ENCODE measurements at regions not wholly inside any gene's neighbourhood (a gene's known extent, or its start where the extent isn't known, plus 50 kb on each side); places are given as distances from the start of the nearest gene placed in this dataset.

DNA sequence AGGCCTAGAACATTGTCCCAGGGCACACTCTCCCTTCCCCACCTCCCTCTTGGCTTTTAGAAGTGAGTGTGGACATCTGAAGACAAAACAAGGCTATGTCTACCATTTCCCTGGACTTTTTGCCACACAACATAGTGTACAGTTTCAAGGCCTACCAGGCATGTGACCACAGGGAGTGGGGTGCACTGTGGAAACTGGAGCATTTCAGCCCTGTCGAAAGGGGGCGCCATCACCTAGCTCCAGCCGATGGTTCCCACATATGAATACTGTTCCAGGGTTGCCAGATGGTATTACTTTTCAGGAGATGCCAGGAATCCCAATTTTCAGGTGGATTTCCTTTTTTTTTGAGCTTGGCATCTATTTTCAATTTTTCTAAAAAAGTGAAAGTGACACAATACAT lies 140.7 kb downstream of the KATNIP start:
- no peak overlapping the region for H4K8ac ChIP-seq (ENCODE audit: low read depth in 2 of 2, low read length in 2 of 2)
- no peak overlapping the region for H3K56ac ChIP-seq (ENCODE audit: extremely low read depth, insufficient read depth, low read length)
- H3K27me3 ChIP-seq (ENCODE audit: control insufficient read depth, insufficient read depth, low read length): no peaks in the 10 kb centered on the region
- no peaks in the 10 kb centered on the region for H3K9me3 ChIP-seq (ENCODE audit: control insufficient read depth, insufficient read depth, low read length)
- H4K5ac ChIP-seq (ENCODE audit: low read depth, low read length): no peak overlapping the region
- no peak overlapping the region for H3K18ac ChIP-seq (ENCODE audit: low read depth, low read length)
- CTCF ChIA-PET: interaction anchor here (0.8 to 1.5 kb wide), 3 partner anchors 10 to 291 kb away, joined by 3 to 4 read pairs (median 3); no protein-coding TSS in a partner anchor
- no TSS peak for BruUV-seq (replicated peaks)
- TF ChIP-seq RAD21 (IDR thresholded peaks at IDR 0.05; ENCODE audit: low read length) (peak; percentile 47), NFE2L2 (IDR thresholded peaks at IDR 0.05; ENCODE audit: low read depth, low read length) (no peak), BHLHE40 (IDR thresholded peaks at IDR 0.05; ENCODE audit: low read depth, low read length) (no peak)
- TF ChIP-seq, protein P1, sequence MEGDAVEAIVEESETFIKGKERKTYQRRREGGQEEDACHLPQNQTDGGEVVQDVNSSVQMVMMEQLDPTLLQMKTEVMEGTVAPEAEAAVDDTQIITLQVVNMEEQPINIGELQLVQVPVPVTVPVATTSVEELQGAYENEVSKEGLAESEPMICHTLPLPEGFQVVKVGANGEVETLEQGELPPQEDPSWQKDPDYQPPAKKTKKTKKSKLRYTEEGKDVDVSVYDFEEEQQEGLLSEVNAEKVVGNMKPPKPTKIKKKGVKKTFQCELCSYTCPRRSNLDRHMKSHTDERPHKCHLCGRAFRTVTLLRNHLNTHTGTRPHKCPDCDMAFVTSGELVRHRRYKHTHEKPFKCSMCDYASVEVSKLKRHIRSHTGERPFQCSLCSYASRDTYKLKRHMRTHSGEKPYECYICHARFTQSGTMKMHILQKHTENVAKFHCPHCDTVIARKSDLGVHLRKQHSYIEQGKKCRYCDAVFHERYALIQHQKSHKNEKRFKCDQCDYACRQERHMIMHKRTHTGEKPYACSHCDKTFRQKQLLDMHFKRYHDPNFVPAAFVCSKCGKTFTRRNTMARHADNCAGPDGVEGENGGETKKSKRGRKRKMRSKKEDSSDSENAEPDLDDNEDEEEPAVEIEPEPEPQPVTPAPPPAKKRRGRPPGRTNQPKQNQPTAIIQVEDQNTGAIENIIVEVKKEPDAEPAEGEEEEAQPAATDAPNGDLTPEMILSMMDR (conservative IDR thresholded peaks at IDR 0.05; ENCODE audit: low read depth, low read length): peak; percentile 34; the same call in 1 of the 2 replicates
- TF ChIP-seq, protein P2, sequence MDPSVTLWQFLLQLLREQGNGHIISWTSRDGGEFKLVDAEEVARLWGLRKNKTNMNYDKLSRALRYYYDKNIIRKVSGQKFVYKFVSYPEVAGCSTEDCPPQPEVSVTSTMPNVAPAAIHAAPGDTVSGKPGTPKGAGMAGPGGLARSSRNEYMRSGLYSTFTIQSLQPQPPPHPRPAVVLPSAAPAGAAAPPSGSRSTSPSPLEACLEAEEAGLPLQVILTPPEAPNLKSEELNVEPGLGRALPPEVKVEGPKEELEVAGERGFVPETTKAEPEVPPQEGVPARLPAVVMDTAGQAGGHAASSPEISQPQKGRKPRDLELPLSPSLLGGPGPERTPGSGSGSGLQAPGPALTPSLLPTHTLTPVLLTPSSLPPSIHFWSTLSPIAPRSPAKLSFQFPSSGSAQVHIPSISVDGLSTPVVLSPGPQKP (IDR thresholded peaks at IDR 0.05; ENCODE audit: borderline replicate concordance, low read depth, low read length): no peak
- in situ Hi-C loops (cut with MboI; ENCODE audit: low sequenced_read_pairs) (no loop called here), intact Hi-C loops (cut with micrococcal nuclease) (no loop called here), dilution Hi-C loops (cut with HindIII; ENCODE audit: low sequenced_read_pairs, unreplicated experiment) (no loop called here)
- no CpG with 5 or more reads among the region's 3 CpGs for WGBS, 2 experiments (ENCODE audit: extremely low coverage in 2 of 2, insufficient read length in 1 of 2)
- no peak overlapping the region for H3K4me3 ChIP-seq (ENCODE audit: insufficient read depth, low read depth, low read length)
- no peak overlapping the region for H2BK120ac ChIP-seq (ENCODE audit: low read depth, low read length)
- no peaks in the 10 kb centered on the region for H3K79me1 ChIP-seq (ENCODE audit: low read depth in 1 of 2, low read length in 2 of 2)
- no peak overlapping the region for H2AK5ac ChIP-seq (ENCODE audit: low read depth, low read length)
- peaks cover 4% of the 10 kb centered on the region; the same call in 1 of the 2 replicates for H3K4me1 ChIP-seq (ENCODE audit: control insufficient read depth, insufficient read depth, low read length)
- H3K23ac ChIP-seq (ENCODE audit: low read depth, low read length): no peak overlapping the region
- peak; percentile 5 for DNase-seq
- no peak overlapping the region for H2AFZ ChIP-seq (replicated peaks; ENCODE audit: low read length, poor library complexity)
- no peak overlapping the region for H3K4me2 ChIP-seq (ENCODE audit: low read depth, low read length)
- no peak for ATAC-seq (ENCODE audit: low read depth)
- H2BK15ac ChIP-seq (ENCODE audit: low read depth, low read length): no peak overlapping the region
- peaks cover 2% of the 10 kb centered on the region; the same call in 1 of the 2 replicates for H3K9me1 ChIP-seq (ENCODE audit: insufficient read depth, low read length)
- H2BK20ac ChIP-seq (ENCODE audit: low read depth, low read length): no peak overlapping the region
- H2BK5ac ChIP-seq (ENCODE audit: low read depth, low read length, poor library complexity, severe bottlenecking): no peak overlapping the region
- H3K36me3 ChIP-seq (ENCODE audit: control insufficient read depth, insufficient read depth, low read length): no peaks in the 10 kb centered on the region
- no peak overlapping the region for H2AK9ac ChIP-seq (replicated peaks; ENCODE audit: low read depth, low read length, poor library complexity)
- POLR2A ChIA-PET (ENCODE audit: unreplicated experiment): no interaction called here
- H4K20me1 ChIP-seq (ENCODE audit: insufficient read depth, low read length): no peaks in the 10 kb centered on the region
- no peak overlapping the region for H4K91ac ChIP-seq (ENCODE audit: insufficient read depth, low read depth, low read length)
- no peak overlapping the region for H3K14ac ChIP-seq (replicated peaks; ENCODE audit: low read depth, low read length)
- no peak overlapping the region for H3K9ac ChIP-seq (ENCODE audit: low read depth, low read length)
- H3K4ac ChIP-seq (ENCODE audit: low read depth, low read length): no peak overlapping the region
- no peak overlapping the region for H3K27ac ChIP-seq (ENCODE audit: insufficient read depth, low read length)

All from IMR-90 (cell line).